ENCODE measurements at regions not wholly inside any gene's neighbourhood (a gene's known extent, or its start where the extent isn't known, plus 50 kb on each side); places are given as distances from the start of the nearest gene placed in this dataset.
"Not testable (repeated sequence)": the region's sequence is repeated elsewhere in the genome, so short reads cannot be mapped to it uniquely, and the experiment has no call there.

- no peak for DNase-seq
These were observed 140.6 kb downstream of the FAM124B start for GRCh38 chr2:224261326-224261725.

- DNase-seq = peak; percentile 76
These were observed 141.4 kb downstream of the FAM124B start for GRCh38 chr2:224260372-224261020.

GRCh38 chr2:224259831-224260230 is 142.1 kb downstream of the FAM124B start:
- DNase-seq = no peak

GRCh38 chr2:224258059-224258458 is 143.8 kb downstream of the FAM124B start:
- no peak for DNase-seq

GRCh38 chr2:224257156-224257555 is 144.8 kb downstream of the FAM124B start:
- no peak for DNase-seq

GRCh38 chr2:224253464-224253863 is 148.4 kb downstream of the FAM124B start:
- DNase-seq = no peak

- no peak for DNase-seq
These were observed 149.3 kb downstream of the FAM124B start for GRCh38 chr2:224252631-224253030.

GRCh38 chr2:224248944-224249371 is 152.9 kb downstream of the FAM124B start:
- DNase-seq = no peak

GRCh38 chr2:224242561-224242960 is 159.3 kb downstream of the FAM124B start:
- DNase-seq = no peak

GRCh38 chr2:224241812-224242211 is 160.1 kb downstream of the FAM124B start:
- no peak for DNase-seq

- no peak for DNase-seq
These were observed 160.9 kb downstream of the FAM124B start for GRCh38 chr2:224241001-224241400.

GRCh38 chr2:224223851-224224555 is 177.9 kb downstream of the FAM124B start:
- DNase-seq = no peak

- DNase-seq = no peak
These were observed 178.9 kb downstream of the FAM124B start for GRCh38 chr2:224222974-224223373.

GRCh38 chr2:224222291-224222690 is 179.6 kb downstream of the FAM124B start:
- no peak for DNase-seq

GRCh38 chr2:224221455-224221913 is 180.4 kb downstream of the FAM124B start:
- no peak for DNase-seq

- no peak for DNase-seq
These were observed 181.2 kb downstream of the FAM124B start for GRCh38 chr2:224220586-224221255.

- DNase-seq = no peak
These were observed 180.7 kb upstream of the SERPINE2 start for GRCh38 chr2:224219781-224220180.

- no peak for DNase-seq
These were observed 178.9 kb upstream of the SERPINE2 start for GRCh38 chr2:224217962-224218347.

- no peak for DNase-seq
These were observed 178.3 kb upstream of the SERPINE2 start for GRCh38 chr2:224217233-224217961.

- DNase-seq = not testable (repeated sequence)
These were observed 176.5 kb upstream of the SERPINE2 start for GRCh38 chr2:224215611-224216010.

- no peak for DNase-seq
These were observed 174.3 kb upstream of the SERPINE2 start for GRCh38 chr2:224213396-224213795.

GRCh38 chr2:224211791-224212190 is 172.7 kb upstream of the SERPINE2 start:
- peak; percentile 26 for DNase-seq

- no peak for DNase-seq
These were observed 172.0 kb upstream of the SERPINE2 start for GRCh38 chr2:224211181-224211480.
